ENCODE measurements at regions not wholly inside any gene's neighbourhood (a gene's known extent, or its start where the extent isn't known, plus 50 kb on each side); places are given as distances from the start of the nearest gene placed in this dataset.

GRCh38 chr2:222146488-222146887 is 152.3 kb downstream of the PAX3 start:
- TF ChIP-seq, protein P1, sequence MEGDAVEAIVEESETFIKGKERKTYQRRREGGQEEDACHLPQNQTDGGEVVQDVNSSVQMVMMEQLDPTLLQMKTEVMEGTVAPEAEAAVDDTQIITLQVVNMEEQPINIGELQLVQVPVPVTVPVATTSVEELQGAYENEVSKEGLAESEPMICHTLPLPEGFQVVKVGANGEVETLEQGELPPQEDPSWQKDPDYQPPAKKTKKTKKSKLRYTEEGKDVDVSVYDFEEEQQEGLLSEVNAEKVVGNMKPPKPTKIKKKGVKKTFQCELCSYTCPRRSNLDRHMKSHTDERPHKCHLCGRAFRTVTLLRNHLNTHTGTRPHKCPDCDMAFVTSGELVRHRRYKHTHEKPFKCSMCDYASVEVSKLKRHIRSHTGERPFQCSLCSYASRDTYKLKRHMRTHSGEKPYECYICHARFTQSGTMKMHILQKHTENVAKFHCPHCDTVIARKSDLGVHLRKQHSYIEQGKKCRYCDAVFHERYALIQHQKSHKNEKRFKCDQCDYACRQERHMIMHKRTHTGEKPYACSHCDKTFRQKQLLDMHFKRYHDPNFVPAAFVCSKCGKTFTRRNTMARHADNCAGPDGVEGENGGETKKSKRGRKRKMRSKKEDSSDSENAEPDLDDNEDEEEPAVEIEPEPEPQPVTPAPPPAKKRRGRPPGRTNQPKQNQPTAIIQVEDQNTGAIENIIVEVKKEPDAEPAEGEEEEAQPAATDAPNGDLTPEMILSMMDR (IDR thresholded peaks at IDR 0.05; ENCODE audit: low read depth, low read length) = no peak
- TF ChIP-seq EZH2phosphoT487 (IDR thresholded peaks at IDR 0.05; ENCODE audit: low read depth) = no peak
